CD14-positive monocyte (primary cell): ENCODE measurements at regions not wholly inside any gene's neighbourhood (a gene's known extent, or its start where the extent isn't known, plus 50 kb on each side); places are given as distances from the start of the nearest gene placed in this dataset.

Experiments
- DNase-seq, 3 donors: peaks; one replicate each; pipeline ENCODE4 v3.0.0-alpha.2; 2011 to 2022
- H2AFZ ChIP-seq: 2 replicates; pipeline ENCODE4 v1.6.0; 2012; ENCODE audit warnings: mild to moderate bottlenecking, low read depth, low read length, inconsistent platforms; ENCODE audit not compliant: insufficient read depth, poor library complexity, severe bottlenecking
- H3K27ac ChIP-seq, 2 donors: 1 replicate in 1 of 2; 2 replicates in 1 of 2; pipeline ENCODE4 v1.5.1; 2012 to 2013; ENCODE audit warnings: low read length in 2 of 2, control low read depth in 1 of 2, inconsistent platforms in 1 of 2, low read depth in 1 of 2, mild to moderate bottlenecking in 1 of 2
- H3K27me3 ChIP-seq, 2 donors: one replicate each; pipeline versions ENCODE4 v1.6.0 to v1.6.1; 2011 to 2013; ENCODE audit warnings: low read length in 2 of 2; ENCODE audit not compliant: control insufficient read depth in 2 of 2, insufficient read depth in 2 of 2
- H3K36me3 ChIP-seq, 2 donors: replicated peaks in 1 of 2; 1 replicate in 1 of 2; 2 replicates in 1 of 2; pipeline versions ENCODE4 v1.5.1 to v1.6.1; 2012 to 2013; ENCODE audit warnings: low read length in 2 of 2, control low read depth in 1 of 2, inconsistent platforms in 1 of 2, mild to moderate bottlenecking in 1 of 2; ENCODE audit not compliant: insufficient read depth in 2 of 2, control insufficient read depth in 1 of 2
- H3K4me1 ChIP-seq, 2 donors: 1 replicate in 1 of 2; 2 replicates in 1 of 2; pipeline versions ENCODE4 v1.5.1 to v1.6.1; 2012 to 2013; ENCODE audit warnings: low read length in 2 of 2, control low read depth in 1 of 2, inconsistent platforms in 1 of 2, mild to moderate bottlenecking in 1 of 2, moderate library complexity in 1 of 2; ENCODE audit not compliant: insufficient read depth in 2 of 2, control insufficient read depth in 1 of 2
- H3K4me2 ChIP-seq: replicated peaks from 2 replicates; pipeline ENCODE3; 2012; ENCODE audit warnings: low read length, moderate library complexity, mild to moderate bottlenecking; ENCODE audit not compliant: poor library complexity, severe bottlenecking; ENCODE audit errors: extremely low read depth
- H3K4me3 ChIP-seq, 3 experiments: fragments of 200-600 bp in 1 of 3; sonication (generic) in 1 of 3; replicated peaks in 1 of 3; 1 replicate in 2 of 3; 2 replicates in 1 of 3; pipeline ENCODE4 v1.5.1; 2011 to 2013; ENCODE audit warnings: low read length in 3 of 3, mild to moderate bottlenecking in 3 of 3, control low read depth in 2 of 3, low read depth in 2 of 3, inconsistent platforms in 1 of 3, moderate library complexity in 1 of 3
- H3K79me2 ChIP-seq: 2 replicates; pipeline ENCODE4 v1.6.0; 2012; ENCODE audit warnings: mild to moderate bottlenecking, control low read depth, inconsistent platforms, low read length, moderate library complexity; ENCODE audit not compliant: insufficient read depth
- H3K9ac ChIP-seq: 2 replicates; pipeline ENCODE4 v1.6.0; 2017; ENCODE audit warnings: low read length, mild to moderate bottlenecking; ENCODE audit not compliant: insufficient read depth, poor library complexity, severe bottlenecking
- H3K9me3 ChIP-seq, 2 donors: replicated peaks in 1 of 2; 1 replicate in 1 of 2; 2 replicates in 1 of 2; pipeline versions ENCODE4 v1.5.1 to v1.6.1; 2012 to 2013; ENCODE audit warnings: low read length in 2 of 2, control low read depth in 1 of 2; ENCODE audit not compliant: control insufficient read depth in 1 of 2, insufficient read depth in 1 of 2
- H4K20me1 ChIP-seq: 2 replicates; pipeline ENCODE4 v1.6.0; 2012; ENCODE audit warnings: mild to moderate bottlenecking, low read length, control low read depth, moderate library complexity; ENCODE audit not compliant: insufficient read depth
- H3K27ac Mint-ChIP-seq, 7 donors: one replicate each; pipeline ENCODE4 v1.8.0; 2020; ENCODE audit warnings: mild to moderate bottlenecking in 7 of 7, mixed read lengths in 7 of 7, moderate library complexity in 6 of 7, inconsistent platforms in 2 of 7
- H3K27me3 Mint-ChIP-seq, 3 donors: one replicate each; pipeline ENCODE4 v1.8.0; 2021 to 2022; ENCODE audit warnings: low read depth in 3 of 3, mild to moderate bottlenecking in 3 of 3, mixed read lengths in 3 of 3, moderate library complexity in 3 of 3, inconsistent platforms in 1 of 3
- H3K36me3 Mint-ChIP-seq, 2 donors: one replicate each; pipeline ENCODE4 v1.8.0; 2020; ENCODE audit warnings: mixed read lengths in 2 of 2, inconsistent platforms in 1 of 2, mild to moderate bottlenecking in 1 of 2
- H3K4me1 Mint-ChIP-seq: one replicate; pipeline ENCODE4 v1.8.0; 2020; ENCODE audit warnings: mild to moderate bottlenecking, mixed read lengths
- H3K4me3 Mint-ChIP-seq, 2 donors: one replicate each; pipeline ENCODE4 v1.8.0; 2020; ENCODE audit warnings: mild to moderate bottlenecking in 2 of 2, mixed read lengths in 2 of 2, moderate library complexity in 1 of 2
- H3K9me3 Mint-ChIP-seq, 7 donors: one replicate each; pipeline ENCODE4 v1.8.0; 2020 to 2022; ENCODE audit warnings: mixed read lengths in 7 of 7, mild to moderate bottlenecking in 6 of 7, moderate library complexity in 6 of 7, inconsistent platforms in 2 of 7
- CTCF ChIP-seq: fragments of 200-600 bp; IDR thresholded peaks from one replicate; pipeline ENCODE4 v1.8.0; 2022; ENCODE audit warnings: antibody characterized with exemption, mild to moderate bottlenecking
- WGBS: methylation state at CpG from one replicate; pipeline ENCODE4 v1.1.5; 2013; ENCODE audit warnings: missing lambda C conversion rate; ENCODE audit not compliant: insufficient coverage; 5-methylcytosine and 5-hydroxymethylcytosine counted together
- intact Hi-C, 2 donors: fragments of 100-400 bp; cut with micrococcal nuclease; formaldehyde crosslinking; loops; one replicate each; pipeline versions ENCODE4 v1.15.0 to v1.15.1; 2023

GRCh38 chr2:15793978-15794377 is 146.4 kb upstream of the MYCN start:
- no peaks in the 10 kb centered on the region for H3K79me2 ChIP-seq
- H3K27ac ChIP-seq: no peak overlapping the region
- H3K4me2 ChIP-seq: no peak overlapping the region
- no peaks in the 10 kb centered on the region for H3K4me1 Mint-ChIP-seq
- no peak overlapping the region for H3K4me3 Mint-ChIP-seq
- no peak overlapping the region for H3K27ac Mint-ChIP-seq
- peaks cover 0 to 1% (median 0%) of the 10 kb centered on the region in 7 donors for H3K9me3 Mint-ChIP-seq
- no peaks in the 10 kb centered on the region for H3K36me3 ChIP-seq
- H3K9me3 ChIP-seq: no peaks in the 10 kb centered on the region
- no peaks in the 10 kb centered on the region for H4K20me1 ChIP-seq
- H3K36me3 Mint-ChIP-seq: no peaks in the 10 kb centered on the region
- no peaks in the 10 kb centered on the region for H3K27me3 ChIP-seq
- no peaks in the 10 kb centered on the region for H3K4me1 ChIP-seq
- peaks cover 1 to 4% (median 3%) of the 10 kb centered on the region in 3 donors for H3K27me3 Mint-ChIP-seq
- DNase-seq: no peak
- H3K9ac ChIP-seq: no peak overlapping the region
- H2AFZ ChIP-seq: no peak overlapping the region
- intact Hi-C loops: no loop called here
- 92% methylated on average over 5 of the region's 9 CpGs for WGBS
- no peak for TF ChIP-seq CTCF
- H3K4me3 ChIP-seq: no peak overlapping the region

- H4K20me1 ChIP-seq: no peaks in the 10 kb centered on the region
- no peak overlapping the region for H3K27ac ChIP-seq
- Mint-ChIP-seq H3K4me1 (no peaks in the 10 kb centered on the region), H3K9me3 (peaks cover 0 to 1% (median 0%) of the 10 kb centered on the region in 7 donors), H3K27me3 (peaks cover 1 to 4% (median 3%) of the 10 kb centered on the region in 3 donors), H3K27ac (no peak overlapping the region), H3K36me3 (no peaks in the 10 kb centered on the region), H3K4me3 (no peak overlapping the region)
- no peak for DNase-seq
- no peaks in the 10 kb centered on the region for H3K27me3 ChIP-seq
- H3K9me3 ChIP-seq: no peaks in the 10 kb centered on the region
- no peak overlapping the region for H3K4me3 ChIP-seq
- TF ChIP-seq CTCF: no peak
- no peaks in the 10 kb centered on the region for H3K36me3 ChIP-seq
- H3K4me2 ChIP-seq: no peak overlapping the region
- no peak overlapping the region for H3K9ac ChIP-seq
- intact Hi-C loops: no loop called here
- 89% methylated on average over 3 of the region's 5 CpGs for WGBS
- H2AFZ ChIP-seq: no peak overlapping the region
- H3K79me2 ChIP-seq: no peaks in the 10 kb centered on the region
- H3K4me1 ChIP-seq: no peaks in the 10 kb centered on the region
These were observed 145.7 kb upstream of the MYCN start for GRCh38 chr2:15794608-15795134.
